ENCODE measurements at regions not wholly inside any gene's neighbourhood (a gene's known extent, or its start where the extent isn't known, plus 50 kb on each side); places are given as distances from the start of the nearest gene placed in this dataset.
"Not testable (repeated sequence)": the region's sequence is repeated elsewhere in the genome, so short reads cannot be mapped to it uniquely, and the experiment has no call there.

DNA sequence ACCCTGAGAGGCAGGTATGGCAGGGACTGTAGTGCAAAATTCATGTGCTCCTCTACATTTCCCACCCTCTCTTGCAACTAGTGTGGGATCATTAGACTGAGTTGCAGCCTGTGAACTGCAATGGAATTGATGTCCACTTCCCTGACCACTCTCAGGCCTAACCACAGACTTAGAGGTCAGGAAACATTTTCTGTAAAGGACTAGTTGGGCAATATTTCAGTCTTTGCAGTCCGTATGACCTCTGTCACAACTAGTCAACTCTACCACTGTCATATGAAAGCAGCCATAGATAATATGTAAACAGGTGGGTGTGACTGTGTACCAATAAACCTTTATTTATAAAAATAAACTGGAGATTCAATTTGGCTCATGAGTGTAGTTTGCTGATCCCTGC is 134.4 kb upstream of the TOP1 start:
- DNase-seq = peak; percentile 64

DNA sequence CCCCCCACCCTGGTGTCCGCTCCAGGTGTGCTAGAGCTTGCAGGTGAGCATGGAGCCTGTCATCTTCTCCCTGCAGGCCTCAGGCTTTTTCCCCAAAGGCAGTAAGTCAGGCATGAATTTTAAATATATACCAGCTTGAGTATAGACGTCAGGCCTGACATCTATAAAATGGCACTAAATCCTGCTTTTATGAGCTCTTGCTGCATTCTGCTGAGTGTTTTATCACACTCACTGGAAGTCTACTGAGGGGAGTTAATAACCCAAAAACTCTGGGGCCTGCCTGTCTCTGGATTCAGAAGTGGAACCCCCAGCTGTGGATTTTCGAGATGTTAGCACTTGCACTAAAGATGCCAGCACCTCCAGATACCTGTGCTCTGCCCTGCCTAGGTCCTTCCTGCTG is 133.4 kb upstream of the TOP1 start:
- DNase-seq = no peak

DNA sequence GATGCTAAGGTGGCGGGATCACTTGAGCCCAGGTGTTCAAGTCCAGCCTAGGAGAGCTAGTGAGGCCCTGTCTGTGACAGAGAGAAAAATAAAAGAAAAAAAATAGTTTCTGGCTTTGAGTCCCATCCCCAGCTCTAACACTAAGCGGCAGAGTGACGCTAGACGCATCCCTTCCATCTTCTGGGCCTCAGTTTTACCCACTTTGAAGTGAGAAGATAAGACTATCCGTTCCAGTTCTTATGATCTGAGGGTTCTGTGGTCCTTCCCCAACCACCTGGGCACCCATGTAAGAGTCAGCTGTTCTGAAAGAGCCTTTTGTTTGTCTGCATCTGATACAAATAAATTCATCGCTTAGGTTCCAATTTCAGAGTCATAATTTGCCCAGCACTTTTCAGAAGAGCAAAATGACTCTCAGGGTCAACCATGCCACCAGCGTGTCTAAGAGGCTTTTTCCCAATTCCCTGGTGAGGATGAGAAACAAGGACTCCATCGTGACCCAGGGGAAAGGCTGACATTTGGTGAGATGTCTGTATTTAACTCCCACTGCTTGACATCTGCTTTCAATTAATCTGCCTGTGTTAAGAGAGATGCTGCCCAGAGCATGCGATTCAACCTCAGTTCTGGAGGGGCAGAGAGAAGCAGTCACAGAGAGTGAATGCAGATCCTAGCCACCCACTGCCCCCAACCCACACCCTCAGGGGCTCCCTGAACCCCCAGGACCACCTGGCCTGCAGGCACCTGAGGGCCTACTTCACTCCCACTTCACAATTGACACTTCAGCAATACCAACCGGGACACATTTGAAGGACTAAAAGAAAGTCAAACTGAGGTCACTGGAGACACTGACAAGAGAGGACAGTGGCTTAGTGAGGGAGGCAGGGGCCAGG is 131.6 kb upstream of the TOP1 start:
- DNase-seq = no peak

DNA sequence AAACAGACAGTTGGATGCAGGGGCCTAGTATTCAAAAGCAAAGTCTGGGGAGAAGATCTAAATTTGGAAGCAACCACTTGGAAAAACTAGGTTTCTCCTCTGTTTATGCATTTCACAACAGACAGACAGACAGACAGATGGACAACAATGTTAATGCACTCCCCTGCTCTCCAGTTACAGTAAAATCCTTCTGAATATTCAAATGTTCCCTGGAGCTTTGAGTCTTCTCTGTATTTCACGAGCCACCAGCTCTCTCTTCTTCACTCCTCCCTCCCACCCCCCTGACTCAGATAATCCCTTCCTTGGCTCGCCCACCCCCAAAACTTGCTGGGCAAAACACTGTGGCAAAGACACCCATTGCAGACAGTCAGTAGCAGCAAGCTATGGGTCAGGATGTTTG is 129.3 kb upstream of the TOP1 start:
- no peak for DNase-seq

DNA sequence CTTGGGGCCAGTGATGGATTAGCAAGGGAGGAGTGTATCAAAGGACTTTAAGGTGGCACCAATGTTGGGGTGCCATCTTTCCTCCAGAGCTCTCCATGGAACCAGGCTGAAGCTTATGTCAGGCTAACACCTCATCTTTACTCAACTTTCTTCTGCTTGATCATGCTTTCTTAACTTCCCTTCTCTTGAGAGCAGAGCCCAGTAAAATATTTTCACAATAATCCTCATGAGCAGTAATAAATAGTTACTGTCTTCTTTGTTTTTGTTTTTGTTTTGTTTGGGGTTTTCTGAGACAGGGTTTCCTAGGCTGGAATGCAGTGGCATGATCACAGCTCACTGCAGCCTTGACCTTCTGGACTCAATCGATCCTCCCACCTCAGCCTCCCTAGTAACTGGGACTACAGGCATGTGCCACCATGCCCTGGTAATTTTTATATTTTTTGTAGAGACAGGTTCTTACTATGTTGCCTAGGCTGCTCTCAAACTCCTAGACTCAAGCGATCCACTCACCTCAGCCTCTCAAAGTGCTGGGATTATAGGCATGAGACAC is 127.9 kb upstream of the TOP1 start:
- peak; percentile 68 for DNase-seq

DNA sequence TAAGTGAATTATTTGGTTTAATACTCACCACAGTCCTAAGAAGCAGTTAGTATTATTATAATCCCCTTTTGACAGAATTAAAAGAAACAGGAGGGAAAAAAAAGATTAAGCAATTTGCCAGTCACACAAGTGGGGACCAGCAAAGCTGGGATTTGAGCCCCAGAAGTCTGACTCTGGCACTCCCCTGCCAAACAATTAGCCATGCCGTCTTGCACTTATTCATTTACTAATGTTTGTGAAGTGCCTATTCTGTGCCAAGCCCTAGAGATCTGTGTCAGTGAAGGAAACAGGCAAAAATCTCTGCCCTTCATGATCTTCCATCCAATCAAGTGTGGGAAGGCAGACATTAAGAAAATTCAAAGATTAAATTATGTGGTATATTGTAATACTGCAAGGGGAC is 126.0 kb upstream of the TOP1 start:
- no peak for DNase-seq

DNA sequence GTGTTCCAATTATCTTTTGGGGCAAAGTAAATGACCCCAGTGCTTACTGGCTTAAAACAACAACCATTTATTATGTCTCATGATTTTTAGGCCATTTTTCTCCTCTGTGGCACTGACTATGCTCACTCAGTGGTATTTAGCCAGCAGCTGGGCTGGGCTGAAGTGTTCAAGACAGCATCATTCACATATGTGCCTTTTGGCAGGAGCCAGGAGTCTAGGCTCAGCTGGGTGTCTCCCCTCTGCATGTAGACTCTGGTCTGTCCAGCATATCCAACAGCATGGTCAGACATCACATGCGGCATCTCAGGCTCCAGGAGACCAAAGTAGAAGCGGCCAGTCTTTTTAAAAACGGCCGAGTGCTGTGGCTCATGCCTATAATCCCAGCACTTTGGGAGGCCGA is 120.3 kb upstream of the TOP1 start:
- DNase-seq = no peak

DNA sequence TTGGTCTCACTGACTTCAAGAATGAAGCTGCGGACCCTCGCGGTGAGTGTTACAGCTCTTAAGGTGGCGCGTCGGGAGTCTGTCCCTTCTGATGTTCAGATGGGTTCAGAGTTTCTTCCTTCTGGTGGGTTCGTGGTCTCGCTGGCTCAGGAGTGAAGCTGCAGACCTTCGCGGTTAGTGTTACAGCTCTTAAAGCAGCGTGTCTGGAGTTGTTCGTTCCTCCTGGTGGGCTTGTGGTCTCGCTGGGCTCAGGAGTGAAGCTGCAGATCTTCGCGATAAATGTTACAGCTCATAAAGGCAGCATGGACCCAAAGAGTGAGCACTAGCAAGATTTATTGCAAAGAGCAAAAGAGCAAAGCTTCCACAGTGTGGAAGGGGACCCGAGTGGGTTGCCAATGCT is 119.1 kb upstream of the TOP1 start:
- DNase-seq = not testable (repeated sequence)

DNA sequence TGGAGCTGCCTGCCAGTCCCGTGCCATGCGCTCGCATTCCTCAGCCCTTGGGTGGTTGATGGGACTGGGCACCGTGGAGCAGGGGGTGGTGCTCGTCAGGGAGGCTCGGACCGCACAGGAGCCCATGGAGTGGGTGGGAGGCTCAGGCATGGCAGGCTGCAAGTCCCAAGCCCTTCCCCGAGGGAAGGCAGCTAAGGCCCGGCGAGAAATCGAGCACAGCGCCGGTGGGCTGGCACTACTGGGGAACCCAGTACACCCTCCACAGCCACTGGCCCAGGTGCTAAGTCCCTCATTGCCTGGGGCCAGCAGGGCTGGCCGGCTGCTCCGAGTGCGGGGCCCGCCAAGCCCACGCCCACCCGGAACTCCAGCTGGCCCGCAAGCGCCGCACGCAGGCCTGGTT is 118.2 kb upstream of the TOP1 start:
- DNase-seq = not testable (repeated sequence)

DNA sequence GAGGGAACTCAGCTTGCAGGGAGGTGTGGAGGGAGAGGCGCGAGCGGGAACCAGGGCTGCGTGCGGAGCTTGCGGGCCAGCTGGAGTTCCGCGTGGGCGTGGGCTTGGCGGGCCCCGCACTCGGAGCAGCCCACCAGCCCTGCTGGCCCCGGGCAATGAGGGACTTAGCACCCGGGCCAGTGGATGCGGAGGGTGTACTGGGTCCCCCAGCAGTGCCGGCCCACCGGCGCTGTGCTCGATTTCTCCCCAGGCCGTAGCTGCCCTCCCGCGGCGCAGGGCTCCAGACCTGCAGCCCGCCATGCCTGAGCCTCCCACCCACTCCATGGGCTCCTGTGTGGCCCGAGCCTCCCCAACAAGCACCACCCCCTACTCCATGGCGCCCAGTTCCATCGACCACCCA is 117.5 kb upstream of the TOP1 start:
- DNase-seq = not testable (repeated sequence)

DNA sequence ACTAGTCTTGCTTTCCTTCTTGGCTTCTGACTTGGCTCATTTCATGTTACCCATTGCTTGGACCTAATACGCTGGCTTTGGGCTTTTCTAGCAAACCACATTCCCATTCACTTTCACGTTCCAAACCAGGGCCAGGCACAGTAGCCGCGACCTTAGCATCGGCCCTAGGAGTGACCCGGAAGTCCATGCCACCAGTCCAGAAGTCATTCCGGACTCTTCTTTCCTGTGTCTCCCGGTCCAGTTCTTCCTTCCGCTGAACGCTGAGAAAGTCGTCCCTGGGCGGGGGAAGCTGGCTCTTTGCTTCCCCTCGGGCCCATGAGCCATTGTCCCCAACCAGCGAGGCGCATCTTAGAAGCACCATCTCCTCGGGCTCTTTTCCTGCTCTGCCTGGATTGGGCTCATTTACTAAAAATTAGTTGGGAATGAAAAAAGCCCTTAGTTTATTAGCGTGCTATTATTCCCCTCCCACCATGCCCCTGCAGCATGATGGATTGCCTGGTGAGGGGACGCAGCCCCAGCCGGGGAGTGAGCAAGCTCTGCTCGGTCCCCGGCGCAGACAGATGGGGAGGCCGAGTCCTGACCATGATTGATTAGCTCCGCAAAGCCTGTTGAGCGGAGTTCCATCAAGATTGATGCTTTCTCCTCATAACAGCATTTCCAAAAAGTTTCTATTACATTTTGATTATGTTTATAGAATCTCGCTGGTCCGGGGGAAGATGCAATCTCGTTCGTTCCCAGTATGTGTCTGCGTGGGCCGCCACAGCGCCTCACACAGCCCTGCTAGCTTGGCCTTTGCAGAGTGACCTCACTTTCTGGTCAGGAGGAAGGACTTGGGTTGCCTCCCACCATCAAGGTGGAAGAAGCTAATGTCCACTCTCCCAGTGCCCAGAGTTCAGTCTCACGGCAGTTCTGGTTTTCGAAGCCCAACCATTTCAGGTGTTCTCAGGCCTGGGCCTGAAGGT is 115.1 kb upstream of the TOP1 start:
- DNase-seq = no peak

DNA sequence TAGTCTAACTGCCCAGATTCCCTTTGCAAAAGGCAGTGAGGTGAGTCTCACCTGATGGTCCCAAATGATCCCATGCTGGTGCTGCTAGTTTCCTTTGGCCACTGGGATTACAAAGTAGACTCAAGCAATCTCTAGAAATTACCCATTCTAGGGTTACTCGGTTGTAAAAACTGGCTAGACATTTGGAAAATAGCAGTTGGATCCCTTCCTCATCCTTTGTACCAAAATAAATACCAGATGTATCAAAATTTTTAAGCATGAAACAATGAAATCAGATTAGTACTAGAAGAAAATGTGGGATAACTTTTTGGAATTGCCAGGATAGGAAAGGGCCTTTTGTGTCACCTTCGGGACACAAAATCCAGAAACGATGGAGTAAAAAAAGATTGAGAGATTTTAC is 112.9 kb upstream of the TOP1 start:
- DNase-seq = no peak

DNA sequence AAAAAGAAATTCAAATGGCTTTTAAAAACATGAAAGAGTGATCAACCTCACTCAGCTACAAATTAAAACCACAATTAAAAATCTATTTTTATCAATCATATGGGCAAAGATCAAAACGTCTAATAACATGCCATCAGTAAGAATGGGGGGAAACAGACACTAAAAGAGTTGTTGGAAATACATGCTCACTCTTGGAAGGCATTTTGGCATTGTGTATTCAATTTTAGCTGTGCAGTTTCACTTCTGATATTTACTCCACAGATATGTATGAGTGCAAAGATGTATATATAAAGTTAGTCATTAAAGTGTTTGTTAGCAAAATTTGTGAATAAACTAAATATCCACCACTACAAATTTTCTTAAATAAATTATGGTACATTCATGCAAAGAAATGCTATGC is 112.3 kb upstream of the TOP1 start:
- no peak for DNase-seq

DNA sequence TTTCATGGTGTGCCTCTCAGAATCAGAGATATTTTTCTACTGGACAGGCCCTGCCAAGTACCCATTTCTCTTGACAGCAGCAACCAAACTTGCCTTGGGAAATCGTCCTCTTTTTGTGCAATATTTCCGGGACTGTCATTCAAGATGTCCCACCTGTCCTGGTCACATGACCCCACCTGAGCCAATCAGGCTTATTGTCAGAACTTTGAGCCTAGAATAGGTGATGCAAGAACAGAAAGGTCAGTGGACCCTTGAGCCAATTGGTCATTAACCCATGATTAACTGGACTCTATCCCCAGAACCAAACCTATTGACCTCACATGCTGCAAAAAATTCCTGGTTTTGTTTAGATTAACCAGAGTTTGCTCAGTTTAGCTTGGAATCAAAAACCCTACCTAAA is 108.3 kb upstream of the TOP1 start:
- no peak for DNase-seq

DNA sequence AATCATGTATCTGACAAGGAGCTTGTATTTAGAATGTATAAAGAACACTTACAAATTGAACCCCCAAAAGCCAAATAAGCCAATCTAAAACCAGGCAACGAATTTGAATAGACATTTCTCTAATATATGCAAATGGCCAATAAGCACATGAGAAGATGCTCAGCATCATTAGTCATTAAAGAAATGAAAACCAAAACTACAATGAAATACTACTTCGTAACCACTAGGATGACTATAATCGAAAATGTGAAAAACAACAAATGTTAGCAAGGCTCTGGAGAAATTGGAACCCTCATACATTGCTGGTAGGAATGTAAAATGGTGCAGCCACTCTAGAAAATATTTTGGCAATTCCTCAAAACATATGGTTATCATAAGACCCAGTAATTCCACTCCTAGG is 105.8 kb upstream of the TOP1 start:
- peak; percentile 18 for DNase-seq

DNA sequence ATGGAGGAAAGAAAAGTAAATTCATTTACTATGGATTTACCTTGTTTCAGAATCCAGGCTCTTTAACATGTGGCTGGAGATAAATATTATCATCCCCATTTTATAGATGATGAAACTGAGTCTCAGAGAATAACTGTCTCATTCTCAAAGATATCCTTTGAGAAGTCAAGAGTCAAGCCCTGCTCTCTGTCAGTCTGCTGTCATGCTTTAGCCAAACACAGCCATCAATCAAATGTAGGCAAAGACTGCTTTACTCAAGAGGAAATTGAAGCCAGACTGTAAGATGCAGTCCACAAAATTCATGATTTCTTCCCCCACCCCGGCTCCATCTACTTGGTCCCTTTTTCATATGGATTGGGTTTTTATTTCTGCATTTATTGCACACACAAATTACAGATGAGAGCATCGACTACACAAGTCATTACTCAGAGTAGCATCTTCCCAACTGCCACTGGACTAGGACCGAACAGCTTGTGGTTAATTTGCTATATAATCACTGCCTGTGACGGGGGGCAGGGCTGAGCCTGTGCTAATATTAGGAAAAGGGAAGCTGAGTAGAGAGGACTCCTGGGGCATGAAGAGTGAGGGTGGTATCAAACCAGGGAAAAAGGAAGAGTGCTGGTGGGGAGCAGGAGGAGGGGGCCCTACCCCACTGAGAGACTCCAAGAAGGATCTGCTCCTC is 102.7 kb upstream of the TOP1 start:
- no peak for DNase-seq

DNA sequence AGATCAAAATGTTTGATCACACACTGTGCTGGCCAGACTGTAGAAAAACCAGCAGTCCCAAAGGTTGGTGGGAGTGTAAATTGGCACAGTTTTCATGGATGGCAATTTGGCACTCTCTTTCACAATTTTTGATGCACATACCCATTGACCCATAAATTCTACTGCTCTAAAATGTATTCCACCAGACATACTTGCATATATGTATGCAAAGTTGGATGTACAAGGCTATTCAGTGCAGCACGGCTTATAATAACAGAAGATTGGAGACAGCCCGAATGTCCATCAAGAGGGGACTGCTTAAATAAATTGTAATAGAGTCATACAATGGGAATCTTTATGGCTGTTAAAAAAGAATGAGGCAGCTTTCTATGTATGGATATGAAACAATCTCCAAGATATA is 101.7 kb upstream of the TOP1 start:
- no peak for DNase-seq

DNA sequence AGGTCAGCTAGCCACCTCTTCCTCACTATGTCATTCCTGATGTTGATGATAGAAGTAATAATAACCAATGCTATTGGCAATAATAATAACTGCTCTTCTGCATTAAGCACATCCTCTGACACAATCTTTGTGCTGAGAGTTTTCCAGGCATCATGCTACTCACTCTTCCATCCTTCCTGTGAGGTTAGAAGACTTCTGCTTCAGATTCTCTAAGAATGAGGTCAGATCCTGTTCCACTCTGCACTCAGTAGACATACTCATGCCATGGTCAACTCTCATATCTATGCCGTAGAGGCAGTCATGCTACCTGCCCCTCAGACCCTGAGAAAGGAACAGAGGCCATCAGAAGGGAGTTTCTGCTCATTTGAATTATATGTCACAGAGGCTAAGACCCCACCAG is 98.1 kb upstream of the TOP1 start:
- no peak for DNase-seq

DNA sequence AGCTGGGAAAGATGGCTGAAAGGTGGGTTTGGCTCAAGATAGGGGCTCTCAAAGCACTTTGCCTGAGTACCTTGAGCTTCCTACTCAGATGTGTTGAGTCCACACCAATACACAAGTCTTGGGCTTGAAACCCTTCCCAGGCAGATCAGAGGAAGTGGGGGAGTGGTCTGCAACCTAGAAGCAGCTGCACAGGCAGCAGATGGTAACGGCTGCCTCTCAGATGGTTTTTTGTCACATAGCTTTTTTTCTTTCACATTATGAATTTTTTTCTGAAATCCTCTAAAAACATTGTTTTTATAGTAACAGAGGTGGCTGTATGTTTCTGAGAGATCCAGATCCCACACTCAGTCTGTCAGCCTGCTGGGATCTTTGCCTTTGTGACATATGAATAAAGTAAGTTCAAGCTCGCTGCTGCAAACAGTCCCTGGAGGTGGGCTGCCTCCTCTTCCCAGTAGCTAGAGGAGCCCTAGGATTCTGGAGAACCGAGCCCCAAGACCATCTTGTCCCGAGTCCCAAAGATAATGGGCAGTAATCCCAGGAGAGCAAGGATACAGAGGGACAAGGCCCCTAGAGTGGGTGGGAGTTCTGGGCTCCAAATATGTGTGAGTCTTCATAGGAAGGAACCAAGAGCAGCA is 97.1 kb upstream of the TOP1 start:
- no peak for DNase-seq

DNA sequence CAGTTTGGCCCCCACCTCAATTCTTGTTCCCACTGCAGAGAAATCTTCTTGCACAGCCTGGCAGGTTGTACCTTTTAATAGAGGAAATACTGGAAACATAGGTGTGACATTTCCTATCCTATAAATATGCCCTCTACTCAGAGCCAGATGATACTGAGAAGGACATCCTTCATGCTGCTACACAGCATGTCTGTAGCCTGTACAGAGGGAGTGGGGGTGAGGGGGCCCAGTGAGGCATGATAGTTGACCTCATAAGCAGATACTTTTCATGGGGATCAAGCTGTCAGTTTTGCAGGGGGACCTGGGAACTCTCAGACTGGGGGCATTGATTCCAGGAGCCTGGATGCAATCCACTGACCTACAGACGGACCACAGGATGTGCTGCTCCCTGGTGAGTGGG is 96.2 kb upstream of the TOP1 start:
- DNase-seq = no peak

DNA sequence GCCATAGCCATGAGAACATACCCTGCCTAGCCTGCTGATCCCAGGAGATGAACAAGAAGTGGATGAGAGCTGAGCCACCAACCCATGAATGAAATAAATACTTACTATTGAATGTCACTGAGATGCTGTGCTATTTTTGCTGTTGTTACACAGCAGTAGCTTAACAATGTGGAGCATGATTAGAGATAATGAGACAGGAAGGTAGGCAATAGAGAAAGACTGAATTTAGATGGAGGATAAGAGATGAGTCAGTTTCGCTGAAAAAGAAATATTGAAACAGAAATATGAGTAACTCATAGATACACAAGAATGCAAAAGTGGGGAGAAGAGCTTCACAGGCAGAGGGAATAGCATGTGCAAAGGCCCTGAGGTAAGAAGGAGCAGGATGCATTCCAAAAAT is 94.9 kb upstream of the TOP1 start:
- no peak for DNase-seq

DNA sequence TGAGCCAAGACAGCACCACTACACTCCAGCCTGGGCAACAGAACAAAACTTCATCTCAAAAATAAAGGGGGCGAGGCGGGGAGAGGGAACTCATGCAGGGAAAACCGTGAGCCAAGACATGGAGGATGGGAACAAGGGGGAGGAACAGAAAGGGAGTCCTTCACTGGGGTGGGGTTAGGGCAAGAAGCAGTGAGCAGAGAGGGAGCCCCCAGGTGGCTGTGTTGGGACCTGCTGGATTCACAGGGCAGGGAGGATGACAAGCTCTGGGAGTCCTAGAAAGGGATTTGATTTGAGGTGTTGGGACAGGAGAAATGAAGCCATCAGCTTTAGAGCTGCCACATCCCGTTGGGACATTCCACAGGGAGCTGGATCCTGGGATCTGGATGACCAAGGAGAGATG is 90.6 kb upstream of the TOP1 start:
- DNase-seq = no peak

DNA sequence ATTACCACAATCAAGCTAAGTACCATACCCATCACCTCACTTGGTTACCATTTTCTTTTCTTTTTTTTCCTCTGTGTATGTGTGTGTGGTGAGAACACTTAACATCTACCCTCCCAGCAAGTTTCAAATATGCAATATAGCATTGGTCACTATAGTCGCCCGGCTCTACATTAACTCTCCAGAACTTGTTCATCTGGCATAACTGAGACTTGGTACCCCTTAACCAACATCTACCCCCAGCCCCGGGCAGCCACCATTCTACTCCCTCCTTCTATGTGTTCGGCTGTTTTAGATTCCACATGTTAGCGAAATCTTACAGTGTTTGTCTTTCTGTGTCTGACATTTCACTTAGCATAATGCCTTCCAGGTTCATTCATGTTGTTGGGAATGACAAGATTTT is 89.0 kb upstream of the TOP1 start:
- DNase-seq = no peak

Data from inflammatory macrophage treated with lipopolysaccharide for 4 hours (primary cell).